Stomach (tissue), 4 donors: ENCODE measurements at regions not wholly inside any gene's neighbourhood (a gene's known extent, or its start where the extent isn't known, plus 50 kb on each side); places are given as distances from the start of the nearest gene placed in this dataset.

ENCODE experiments used
- CTCF ChIP-seq, 7 experiments: fragments of 450-650 bp in 4 of 7; fragments of 200-600 bp in 3 of 7; sonication (generic) in 3 of 7; IDR thresholded peaks; one replicate each; pipeline ENCODE4 v1.5.1; 2016 to 2019; ENCODE audit warnings: antibody characterized with exemption in 7 of 7, control low read depth in 2 of 7, mild to moderate bottlenecking in 1 of 7
- POLR2A ChIP-seq, 4 donors: fragments of 450-650 bp; IDR thresholded peaks; one replicate each; pipeline ENCODE4 v1.6.1; 2016; ENCODE audit warnings: antibody characterized with exemption in 4 of 4, control low read depth in 2 of 4, mild to moderate bottlenecking in 1 of 4, moderate library complexity in 1 of 4
- POLR2AphosphoS5 ChIP-seq, 3 donors: sonication (generic); formaldehyde crosslinking; IDR thresholded peaks; one replicate each; pipeline ENCODE4 v1.6.1; 2016; ENCODE audit warnings: antibody characterized with exemption in 3 of 3

- no peak for TF ChIP-seq CTCF (IDR thresholded peaks at IDR 0.05)
- no peak for TF ChIP-seq POLR2A (IDR thresholded peaks at IDR 0.05)
- no peak for TF ChIP-seq POLR2AphosphoS5 (IDR thresholded peaks at IDR 0.05)
Measured at GRCh38 chr5:3161672-3162071, 410.2 kb upstream of the IRX2 start.
